Caco-2 (cell line): ENCODE measurements at regions not wholly inside any gene's neighbourhood (a gene's known extent, or its start where the extent isn't known, plus 50 kb on each side); places are given as distances from the start of the nearest gene placed in this dataset.
"Not testable (repeated sequence)": the region's sequence is repeated elsewhere in the genome, so short reads cannot be mapped to it uniquely, and the experiment has no call there.

Source experiments
- BruUV-seq: library from RNA; stranded (reverse); fragments of 400-500 nt; replicated peaks from 2 replicates; lab custom pipeline; 2021; lab: Mats Ljungman, UMichigan
- CTCF ChIA-PET: fragments of 300-600 bp; sonication (Branson Sonifier 250); formaldehyde crosslinking; loops from one replicate; lab custom pipeline; 2022; ENCODE audit warnings: antibody characterized with exemption; lab: Charles Lee
- POLR2A ChIA-PET: fragments of 300-600 bp; sonication (Branson Sonifier 250); formaldehyde crosslinking; loops from one replicate; lab custom pipeline; 2022; ENCODE audit warnings: antibody characterized with exemption; lab: Charles Lee
- DNase-seq, 2 experiments: peaks; one replicate each; pipeline versions ENCODE4 v3.0.0 to v3.0.0-alpha.2; 2020 to 2022
- H3K27me3 ChIP-seq: replicated peaks from 2 replicates; pipeline ENCODE4 v1.6.0; 2011; ENCODE audit warnings: low read length; ENCODE audit not compliant: control insufficient read depth, insufficient read depth
- H3K36me3 ChIP-seq: 2 replicates; pipeline ENCODE4 v1.5.1; 2011; ENCODE audit warnings: low read length; ENCODE audit not compliant: control insufficient read depth, insufficient read depth
- H3K4me1 ChIP-seq: fragments of 250-450 bp; sonication (Bioruptor Pico); 2 replicates; pipeline ENCODE4 v1.5.1; 2020; ENCODE audit warnings: mild to moderate bottlenecking
- H3K4me3 ChIP-seq: 2 replicates; pipeline ENCODE4 v1.5.1; 2011; ENCODE audit warnings: low read depth, mild to moderate bottlenecking, control low read depth, low read length
- H3K9me3 ChIP-seq: fragments of 250-450 bp; sonication (Bioruptor Pico); 2 replicates; pipeline ENCODE4 v1.5.1; 2020; ENCODE audit warnings: mild to moderate bottlenecking, moderate library complexity
- H3K27ac Mint-ChIP-seq: one replicate; pipeline ENCODE4 v1.8.0; 2022; ENCODE audit warnings: mixed read lengths; ENCODE audit not compliant: unreplicated experiment
- H3K27me3 Mint-ChIP-seq: one replicate; pipeline ENCODE4 v1.8.0; 2022; ENCODE audit warnings: mixed read lengths; ENCODE audit not compliant: insufficient read depth, unreplicated experiment
- H3K36me3 Mint-ChIP-seq: one replicate; pipeline ENCODE4 v1.8.0; 2022; ENCODE audit warnings: mild to moderate bottlenecking, mixed read lengths; ENCODE audit not compliant: insufficient read depth, unreplicated experiment
- H3K4me1 Mint-ChIP-seq: one replicate; pipeline ENCODE4 v1.8.0; 2022; ENCODE audit warnings: low read depth, mixed read lengths; ENCODE audit not compliant: unreplicated experiment
- H3K4me3 Mint-ChIP-seq: one replicate; pipeline ENCODE4 v1.8.0; 2022; ENCODE audit warnings: mild to moderate bottlenecking, moderate library complexity, mixed read lengths; ENCODE audit not compliant: unreplicated experiment
- H3K9me3 Mint-ChIP-seq: one replicate; pipeline ENCODE4 v1.8.0; 2022; ENCODE audit warnings: mixed read lengths; ENCODE audit not compliant: unreplicated experiment
- intact Hi-C: fragments of 100-400 bp; cut with micrococcal nuclease; formaldehyde crosslinking; loops from one replicate; pipeline ENCODE4 v1.10.0; 2022; ENCODE audit not compliant: unreplicated experiment

- H3K9me3 Mint-ChIP-seq, H3K4me1 ChIP-seq, H3K27me3 ChIP-seq, H3K9me3 ChIP-seq, H3K4me3 Mint-ChIP-seq, POLR2A ChIA-PET, H3K4me1 Mint-ChIP-seq, H3K27me3 Mint-ChIP-seq, CTCF ChIA-PET, intact Hi-C loops, H3K36me3 Mint-ChIP-seq, BruUV-seq, H3K36me3 ChIP-seq, H3K4me3 ChIP-seq, H3K27ac Mint-ChIP-seq, DNase-seq: not testable (repeated sequence)
Observed at GRCh38 chr9:41251101-41251500, 62.0 kb upstream of the ZNG1F start.

- H3K36me3 Mint-ChIP-seq, POLR2A ChIA-PET, intact Hi-C loops, H3K27me3 ChIP-seq, H3K4me1 ChIP-seq, BruUV-seq, CTCF ChIA-PET, H3K4me3 ChIP-seq, H3K36me3 ChIP-seq, DNase-seq, H3K4me3 Mint-ChIP-seq, H3K27me3 Mint-ChIP-seq, H3K9me3 Mint-ChIP-seq, H3K27ac Mint-ChIP-seq, H3K9me3 ChIP-seq, H3K4me1 Mint-ChIP-seq: not testable (repeated sequence)
Observed at GRCh38 chr9:41246702-41247101, 57.6 kb upstream of the ZNG1F start.
